ENCODE measurements at regions not wholly inside any gene's neighbourhood (a gene's known extent, or its start where the extent isn't known, plus 50 kb on each side); places are given as distances from the start of the nearest gene placed in this dataset.

- TF ChIP-seq ETV6 (conservative IDR thresholded peaks at IDR 0.05 in 1 of 2, IDR thresholded peaks at IDR 0.05 in 1 of 2; ENCODE audit: borderline replicate concordance in 1 of 2, low read depth in 1 of 2) = 0 out of 4 replicates have a peak, but pooled peaks of 1 of the 2 experiments have one; percentile 8
- 0 out of 2 replicates have a peak, but pooled peaks have one; percentile 5 for TF ChIP-seq RAD21 (IDR thresholded peaks at IDR 0.05; ENCODE audit: insufficient read depth, low read depth, low read length)
- TF ChIP-seq JUND (IDR thresholded peaks at IDR 0.05; ENCODE audit: low read depth, low read length) = no peak
- TF ChIP-seq IKZF2 (IDR thresholded peaks at IDR 0.05) = no peak
- TF ChIP-seq SIX5 (IDR thresholded peaks at IDR 0.05; ENCODE audit: low read depth, low read length, severe bottlenecking) = no peak
- TF ChIP-seq SMC3 (IDR thresholded peaks at IDR 0.05; ENCODE audit: borderline replicate concordance, low read length) = peak; percentile 7; the same call in 1 of the 2 replicates
- no peak; the same call in 1 of the 2 replicates for TF ChIP-seq POLR2AphosphoS5 (IDR thresholded peaks at IDR 0.05; ENCODE audit: low read length)
- no peak for TF ChIP-seq EGR1 (IDR thresholded peaks at IDR 0.05; ENCODE audit: borderline replicate concordance in 1 of 2, low read depth in 2 of 2, low read length in 2 of 2)
- no peak for TF ChIP-seq FOS (IDR thresholded peaks at IDR 0.05; ENCODE audit: borderline replicate concordance, extremely low read depth, insufficient read length)
- no peak for TF ChIP-seq SP1 (IDR thresholded peaks at IDR 0.05; ENCODE audit: low read depth, low read length)
- peak; percentile 31 for TF ChIP-seq MEF2B (IDR thresholded peaks at IDR 0.05; ENCODE audit: partially characterized antibody, poor library complexity, severe bottlenecking)
- no peak for TF ChIP-seq DPF2 (IDR thresholded peaks at IDR 0.05)
- no peak for TF ChIP-seq CEBPB (IDR thresholded peaks at IDR 0.05; ENCODE audit: borderline replicate concordance in 1 of 2, low read depth in 2 of 2, low read length in 2 of 2)
- TF ChIP-seq, protein P1, sequence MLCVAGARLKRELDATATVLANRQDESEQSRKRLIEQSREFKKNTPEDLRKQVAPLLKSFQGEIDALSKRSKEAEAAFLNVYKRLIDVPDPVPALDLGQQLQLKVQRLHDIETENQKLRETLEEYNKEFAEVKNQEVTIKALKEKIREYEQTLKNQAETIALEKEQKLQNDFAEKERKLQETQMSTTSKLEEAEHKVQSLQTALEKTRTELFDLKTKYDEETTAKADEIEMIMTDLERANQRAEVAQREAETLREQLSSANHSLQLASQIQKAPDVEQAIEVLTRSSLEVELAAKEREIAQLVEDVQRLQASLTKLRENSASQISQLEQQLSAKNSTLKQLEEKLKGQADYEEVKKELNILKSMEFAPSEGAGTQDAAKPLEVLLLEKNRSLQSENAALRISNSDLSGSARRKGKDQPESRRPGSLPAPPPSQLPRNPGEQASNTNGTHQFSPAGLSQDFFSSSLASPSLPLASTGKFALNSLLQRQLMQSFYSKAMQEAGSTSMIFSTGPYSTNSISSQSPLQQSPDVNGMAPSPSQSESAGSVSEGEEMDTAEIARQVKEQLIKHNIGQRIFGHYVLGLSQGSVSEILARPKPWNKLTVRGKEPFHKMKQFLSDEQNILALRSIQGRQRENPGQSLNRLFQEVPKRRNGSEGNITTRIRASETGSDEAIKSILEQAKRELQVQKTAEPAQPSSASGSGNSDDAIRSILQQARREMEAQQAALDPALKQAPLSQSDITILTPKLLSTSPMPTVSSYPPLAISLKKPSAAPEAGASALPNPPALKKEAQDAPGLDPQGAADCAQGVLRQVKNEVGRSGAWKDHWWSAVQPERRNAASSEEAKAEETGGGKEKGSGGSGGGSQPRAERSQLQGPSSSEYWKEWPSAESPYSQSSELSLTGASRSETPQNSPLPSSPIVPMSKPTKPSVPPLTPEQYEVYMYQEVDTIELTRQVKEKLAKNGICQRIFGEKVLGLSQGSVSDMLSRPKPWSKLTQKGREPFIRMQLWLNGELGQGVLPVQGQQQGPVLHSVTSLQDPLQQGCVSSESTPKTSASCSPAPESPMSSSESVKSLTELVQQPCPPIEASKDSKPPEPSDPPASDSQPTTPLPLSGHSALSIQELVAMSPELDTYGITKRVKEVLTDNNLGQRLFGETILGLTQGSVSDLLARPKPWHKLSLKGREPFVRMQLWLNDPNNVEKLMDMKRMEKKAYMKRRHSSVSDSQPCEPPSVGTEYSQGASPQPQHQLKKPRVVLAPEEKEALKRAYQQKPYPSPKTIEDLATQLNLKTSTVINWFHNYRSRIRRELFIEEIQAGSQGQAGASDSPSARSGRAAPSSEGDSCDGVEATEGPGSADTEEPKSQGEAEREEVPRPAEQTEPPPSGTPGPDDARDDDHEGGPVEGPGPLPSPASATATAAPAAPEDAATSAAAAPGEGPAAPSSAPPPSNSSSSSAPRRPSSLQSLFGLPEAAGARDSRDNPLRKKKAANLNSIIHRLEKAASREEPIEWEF (IDR thresholded peaks at IDR 0.05; ENCODE audit: insufficient replicate concordance, low read depth, low read length) = peak; percentile 29
- 0 out of 2 replicates have a peak, but pooled peaks have one; percentile 23 for TF ChIP-seq TAF1 (IDR thresholded peaks at IDR 0.05; ENCODE audit: borderline replicate concordance, low read depth, low read length)
- TF ChIP-seq ZNF622 (IDR thresholded peaks at IDR 0.05) = no peak
- TF ChIP-seq, protein P2, sequence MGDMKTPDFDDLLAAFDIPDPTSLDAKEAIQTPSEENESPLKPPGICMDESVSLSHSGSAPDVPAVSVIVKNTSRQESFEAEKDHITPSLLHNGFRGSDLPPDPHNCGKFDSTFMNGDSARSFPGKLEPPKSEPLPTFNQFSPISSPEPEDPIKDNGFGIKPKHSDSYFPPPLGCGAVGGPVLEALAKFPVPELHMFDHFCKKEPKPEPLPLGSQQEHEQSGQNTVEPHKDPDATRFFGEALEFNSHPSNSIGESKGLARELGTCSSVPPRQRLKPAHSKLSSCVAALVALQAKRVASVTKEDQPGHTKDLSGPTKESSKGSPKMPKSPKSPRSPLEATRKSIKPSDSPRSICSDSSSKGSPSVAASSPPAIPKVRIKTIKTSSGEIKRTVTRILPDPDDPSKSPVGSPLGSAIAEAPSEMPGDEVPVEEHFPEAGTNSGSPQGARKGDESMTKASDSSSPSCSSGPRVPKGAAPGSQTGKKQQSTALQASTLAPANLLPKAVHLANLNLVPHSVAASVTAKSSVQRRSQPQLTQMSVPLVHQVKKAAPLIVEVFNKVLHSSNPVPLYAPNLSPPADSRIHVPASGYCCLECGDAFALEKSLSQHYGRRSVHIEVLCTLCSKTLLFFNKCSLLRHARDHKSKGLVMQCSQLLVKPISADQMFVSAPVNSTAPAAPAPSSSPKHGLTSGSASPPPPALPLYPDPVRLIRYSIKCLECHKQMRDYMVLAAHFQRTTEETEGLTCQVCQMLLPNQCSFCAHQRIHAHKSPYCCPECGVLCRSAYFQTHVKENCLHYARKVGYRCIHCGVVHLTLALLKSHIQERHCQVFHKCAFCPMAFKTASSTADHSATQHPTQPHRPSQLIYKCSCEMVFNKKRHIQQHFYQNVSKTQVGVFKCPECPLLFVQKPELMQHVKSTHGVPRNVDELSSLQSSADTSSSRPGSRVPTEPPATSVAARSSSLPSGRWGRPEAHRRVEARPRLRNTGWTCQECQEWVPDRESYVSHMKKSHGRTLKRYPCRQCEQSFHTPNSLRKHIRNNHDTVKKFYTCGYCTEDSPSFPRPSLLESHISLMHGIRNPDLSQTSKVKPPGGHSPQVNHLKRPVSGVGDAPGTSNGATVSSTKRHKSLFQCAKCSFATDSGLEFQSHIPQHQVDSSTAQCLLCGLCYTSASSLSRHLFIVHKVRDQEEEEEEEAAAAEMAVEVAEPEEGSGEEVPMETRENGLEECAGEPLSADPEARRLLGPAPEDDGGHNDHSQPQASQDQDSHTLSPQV (IDR thresholded peaks at IDR 0.05) = no peak
Measured at GRCh38 chr9:109966643-109967368, 186.8 kb downstream of the PALM2AKAP2 start (continued).
